MM.1S (cell line): ENCODE measurements at regions not wholly inside any gene's neighbourhood (a gene's known extent, or its start where the extent isn't known, plus 50 kb on each side); places are given as distances from the start of the nearest gene placed in this dataset.

Experiments used
- DNase-seq: peaks from one replicate; pipeline ENCODE4 v3.0.0-alpha.2; 2015
- H2AFZ ChIP-seq: fragments of 300-600 bp; sonication (generic); 2 replicates; pipeline ENCODE4 v1.6.0; 2016; ENCODE audit warnings: antibody characterized with exemption, low read length
- H3F3A ChIP-seq: fragments of 300-600 bp; sonication (generic); 2 replicates; pipeline ENCODE4 v1.6.1; 2016; ENCODE audit warnings: mild to moderate bottlenecking, antibody characterized with exemption, low read length, moderate library complexity, mixed read lengths; ENCODE audit not compliant: insufficient read depth
- H3K27ac ChIP-seq: fragments of 300-600 bp; sonication (generic); 2 replicates; pipeline ENCODE4 v1.5.1; 2016; ENCODE audit warnings: mild to moderate bottlenecking, low read length
- H3K27me3 ChIP-seq: fragments of 300-600 bp; sonication (generic); replicated peaks from 2 replicates; pipeline ENCODE4 v1.6.0; 2016; ENCODE audit warnings: low read length; ENCODE audit not compliant: insufficient read depth
- H3K36me3 ChIP-seq: fragments of 300-600 bp; sonication (generic); replicated peaks from 2 replicates; pipeline ENCODE4 v1.6.1; 2016; ENCODE audit warnings: mild to moderate bottlenecking, low read length, mixed read lengths; ENCODE audit not compliant: insufficient read depth
- H3K4me1 ChIP-seq: fragments of 300-600 bp; sonication (generic); 2 replicates; pipeline ENCODE4 v1.6.1; 2016; ENCODE audit warnings: low read length, mixed read lengths
- H3K4me2 ChIP-seq: fragments of 300-600 bp; sonication (generic); 2 replicates; pipeline ENCODE4 v1.6.0; 2016; ENCODE audit warnings: low read depth, low read length
- H3K4me3 ChIP-seq: fragments of 300-600 bp; sonication (generic); 2 replicates; pipeline ENCODE4 v1.5.1; 2016; ENCODE audit warnings: low read length, mixed read lengths
- H3K79me2 ChIP-seq: fragments of 300-600 bp; sonication (generic); 2 replicates; pipeline ENCODE4 v1.6.1; 2016; ENCODE audit warnings: mixed run types, low read length, mixed read lengths
- H3K9ac ChIP-seq: fragments of 300-600 bp; sonication (generic); 2 replicates; pipeline ENCODE4 v1.6.1; 2016; ENCODE audit warnings: low read length, mixed read lengths
- H3K9me2 ChIP-seq: fragments of 300-600 bp; sonication (generic); replicated peaks from 2 replicates; pipeline ENCODE4 v1.6.1; 2016; ENCODE audit warnings: mild to moderate bottlenecking, low read length, mixed read lengths; ENCODE audit not compliant: insufficient read depth
- H3K9me3 ChIP-seq: fragments of 300-600 bp; sonication (generic); replicated peaks from 2 replicates; pipeline ENCODE4 v1.6.1; 2016; ENCODE audit warnings: mild to moderate bottlenecking, low read length, mixed read lengths; ENCODE audit not compliant: insufficient read depth
- H4K20me1 ChIP-seq: fragments of 300-600 bp; sonication (generic); 2 replicates; pipeline ENCODE4 v1.6.1; 2016; ENCODE audit warnings: mild to moderate bottlenecking, low read length, moderate library complexity, mixed read lengths; ENCODE audit not compliant: insufficient read depth
- CTCF ChIP-seq: fragments of 300-600 bp; sonication (generic); IDR thresholded peaks from 2 replicates; pipeline ENCODE4 v1.5.1; 2016; ENCODE audit warnings: antibody characterized with exemption, low read length, mixed read lengths
- EZH2 ChIP-seq: fragments of 300-600 bp; sonication (generic); optimal IDR thresholded peaks from 2 replicates; pipeline ENCODE3; 2017; ENCODE audit warnings: low read depth, mild to moderate bottlenecking, antibody characterized with exemption, low read length, mixed read lengths
- EZH2phosphoT487 ChIP-seq: fragments of 300-600 bp; sonication (generic); IDR thresholded peaks from 2 replicates; pipeline ENCODE4 v1.6.1; 2018; ENCODE audit warnings: antibody characterized with exemption, low read length

- TF ChIP-seq CTCF (no peak), EZH2 (no peak), EZH2phosphoT487 (no peak)
- Histone ChIP-seq H2AFZ (no peak overlapping the region), H3K9ac (no peak overlapping the region), H3K27me3 (no peaks in the 10 kb centered on the region), H3K79me2 (no peaks in the 10 kb centered on the region), H3K9me2 (no peaks in the 10 kb centered on the region), H3K9me3 (no peaks in the 10 kb centered on the region), H3K36me3 (no peaks in the 10 kb centered on the region), H3F3A (no peaks in the 10 kb centered on the region), H3K4me1 (no peaks in the 10 kb centered on the region), H3K4me3 (no peak overlapping the region), H3K27ac (no peak overlapping the region), H4K20me1 (no peaks in the 10 kb centered on the region), H3K4me2 (no peak overlapping the region)
- no peak for DNase-seq
Observed at GRCh38 chr10:78912361-78913218, 156.2 kb upstream of the ZMIZ1 start.

DNA sequence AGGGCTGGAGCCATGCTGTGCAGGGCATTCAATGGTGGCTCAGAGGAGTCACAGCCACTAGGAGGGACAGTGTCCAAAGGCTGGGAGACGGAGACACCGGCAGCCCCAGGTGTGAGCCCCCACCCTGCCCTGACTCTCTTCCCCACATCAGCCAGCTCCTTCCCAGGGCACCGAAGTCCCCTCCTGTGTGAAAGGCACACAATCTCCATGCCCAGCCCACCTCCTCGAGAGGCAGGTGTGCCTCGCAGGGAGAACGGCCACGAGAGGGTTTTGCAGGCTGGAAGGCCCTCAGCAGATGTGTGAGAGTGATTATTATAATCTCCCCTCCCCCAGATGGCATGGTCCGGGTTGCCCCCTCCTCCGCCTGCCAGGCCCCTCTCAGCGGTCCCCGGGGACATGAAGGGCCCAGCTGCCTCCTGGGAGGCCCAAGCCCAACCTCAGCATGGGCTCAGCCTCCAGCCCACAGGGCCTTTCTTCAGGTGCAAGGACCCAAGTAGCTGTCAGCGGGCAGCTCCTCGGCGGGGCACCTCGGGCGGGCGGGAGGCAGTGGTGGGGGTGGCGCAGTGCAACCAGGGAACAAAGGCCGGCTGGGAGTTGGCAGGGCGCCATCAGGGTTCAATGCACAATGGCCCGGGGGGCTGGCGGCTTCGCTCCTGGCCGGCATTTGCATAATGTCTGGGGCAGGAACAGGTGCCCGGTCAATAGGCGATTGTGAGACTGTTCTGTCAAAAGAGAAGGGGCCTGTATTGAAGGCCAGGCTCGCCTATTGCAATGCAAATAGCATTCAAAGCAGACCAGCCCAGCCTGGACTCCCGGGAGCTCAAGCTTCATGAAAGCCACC lies 155.3 kb upstream of the ZMIZ1 start:
- H3K9ac ChIP-seq, result no peak overlapping the region
- no peaks in the 10 kb centered on the region for H3K9me2 ChIP-seq
- no peaks in the 10 kb centered on the region for H3K36me3 ChIP-seq
- no peak overlapping the region for H3K4me2 ChIP-seq
- H3K27me3 ChIP-seq, result no peaks in the 10 kb centered on the region
- TF ChIP-seq EZH2 (no peak), CTCF (no peak), EZH2phosphoT487 (no peak)
- H3K79me2 ChIP-seq, result no peaks in the 10 kb centered on the region
- H4K20me1 ChIP-seq, result no peaks in the 10 kb centered on the region
- H3K9me3 ChIP-seq, result no peaks in the 10 kb centered on the region
- H3F3A ChIP-seq, result no peaks in the 10 kb centered on the region
- H3K4me3 ChIP-seq, result no peak overlapping the region
- H2AFZ ChIP-seq, result no peak overlapping the region
- H3K4me1 ChIP-seq, result no peaks in the 10 kb centered on the region
- DNase-seq, result no peak
- H3K27ac ChIP-seq, result no peak overlapping the region

DNA sequence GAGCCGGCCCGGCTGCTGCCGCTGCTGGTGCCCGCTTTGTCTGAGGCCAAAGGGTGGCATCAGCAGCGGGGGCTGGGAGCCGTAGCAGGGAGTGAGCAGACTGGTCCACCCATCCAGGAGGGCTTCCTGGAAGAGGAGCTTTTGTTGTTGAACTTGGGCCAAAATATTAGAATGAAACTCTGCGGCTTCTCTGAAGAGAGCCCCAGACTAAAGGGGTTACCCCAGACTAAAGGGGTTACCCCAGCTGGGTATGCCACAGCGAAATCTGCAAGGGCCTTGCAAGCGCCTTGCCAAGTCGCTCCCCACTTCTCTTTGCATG lies 154.7 kb upstream of the ZMIZ1 start:
- Histone ChIP-seq H3K4me3 (no peak overlapping the region), H3K4me1 (no peaks in the 10 kb centered on the region)
- no peak for DNase-seq

More for the DNA sequence above, 154.7 kb upstream of the ZMIZ1 start:
- no peaks in the 10 kb centered on the region for H3K79me2 ChIP-seq
- no peaks in the 10 kb centered on the region for H4K20me1 ChIP-seq
- H2AFZ ChIP-seq, result no peak overlapping the region
- TF ChIP-seq EZH2, result no peak
- no peak for TF ChIP-seq CTCF
- TF ChIP-seq EZH2phosphoT487, result no peak
- H3K9me2 ChIP-seq, result no peaks in the 10 kb centered on the region
- H3K9ac ChIP-seq, result no peak overlapping the region
- H3K4me2 ChIP-seq, result no peak overlapping the region
- H3K27ac ChIP-seq, result no peak overlapping the region
- no peaks in the 10 kb centered on the region for H3F3A ChIP-seq
- no peaks in the 10 kb centered on the region for H3K36me3 ChIP-seq
- H3K9me3 ChIP-seq, result no peaks in the 10 kb centered on the region
- no peaks in the 10 kb centered on the region for H3K27me3 ChIP-seq
